ENCODE measurements at regions not wholly inside any gene's neighbourhood (a gene's known extent, or its start where the extent isn't known, plus 50 kb on each side); places are given as distances from the start of the nearest gene placed in this dataset.

GRCh38 chr18:34128436-34128835 lies 96.3 kb downstream of the NOL4 start:
- Mint-ChIP-seq H3K4me3 (no peak overlapping the region), H3K36me3 (no peaks in the 10 kb centered on the region), H3K27me3 (ENCODE audit: low read depth) (no peaks in the 10 kb centered on the region), H3K9me3 (no peaks in the 10 kb centered on the region), H3K27ac (no peak overlapping the region), H3K4me1 (no peaks in the 10 kb centered on the region)
- ATAC-seq (no peak), DNase-seq (ENCODE audit: low spot score) (no peak)
- POLR2A ChIA-PET, result no interaction called here
- TF ChIP-seq ZNF416 (CRISPR knock-in tag; IDR thresholded peaks at IDR 0.05) (no peak), ZNF512 (CRISPR knock-in tag; IDR thresholded peaks at IDR 0.05; ENCODE audit: borderline replicate concordance) (no peak), E2F1 (CRISPR knock-in tag; IDR thresholded peaks at IDR 0.05) (no peak), ZBTB43 (CRISPR knock-in tag; IDR thresholded peaks at IDR 0.05) (no peak), CREB1 (CRISPR knock-in tag; IDR thresholded peaks at IDR 0.05) (no peak), RORB (CRISPR knock-in tag; IDR thresholded peaks at IDR 0.05) (no peak), FOXK1 (CRISPR knock-in tag; IDR thresholded peaks at IDR 0.05) (no peak), PRRX2 (CRISPR knock-in tag; IDR thresholded peaks at IDR 0.05) (no peak), RELA (CRISPR knock-in tag; IDR thresholded peaks at IDR 0.05; ENCODE audit: borderline replicate concordance) (no peak), ELF4 (CRISPR knock-in tag; IDR thresholded peaks at IDR 0.05; ENCODE audit: low read depth) (no peak)
- TF ChIP-seq, protein P1, sequence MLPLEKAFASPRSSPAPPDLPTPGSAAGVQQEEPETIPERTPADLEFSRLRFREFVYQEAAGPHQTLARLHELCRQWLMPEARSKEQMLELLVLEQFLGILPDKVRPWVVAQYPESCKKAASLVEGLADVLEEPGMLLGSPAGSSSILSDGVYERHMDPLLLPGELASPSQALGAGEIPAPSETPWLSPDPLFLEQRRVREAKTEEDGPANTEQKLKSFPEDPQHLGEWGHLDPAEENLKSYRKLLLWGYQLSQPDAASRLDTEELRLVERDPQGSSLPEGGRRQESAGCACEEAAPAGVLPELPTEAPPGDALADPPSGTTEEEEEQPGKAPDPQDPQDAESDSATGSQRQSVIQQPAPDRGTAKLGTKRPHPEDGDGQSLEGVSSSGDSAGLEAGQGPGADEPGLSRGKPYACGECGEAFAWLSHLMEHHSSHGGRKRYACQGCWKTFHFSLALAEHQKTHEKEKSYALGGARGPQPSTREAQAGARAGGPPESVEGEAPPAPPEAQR (CRISPR knock-in tag; IDR thresholded peaks at IDR 0.05), result no peak
- TF ChIP-seq, protein P2, sequence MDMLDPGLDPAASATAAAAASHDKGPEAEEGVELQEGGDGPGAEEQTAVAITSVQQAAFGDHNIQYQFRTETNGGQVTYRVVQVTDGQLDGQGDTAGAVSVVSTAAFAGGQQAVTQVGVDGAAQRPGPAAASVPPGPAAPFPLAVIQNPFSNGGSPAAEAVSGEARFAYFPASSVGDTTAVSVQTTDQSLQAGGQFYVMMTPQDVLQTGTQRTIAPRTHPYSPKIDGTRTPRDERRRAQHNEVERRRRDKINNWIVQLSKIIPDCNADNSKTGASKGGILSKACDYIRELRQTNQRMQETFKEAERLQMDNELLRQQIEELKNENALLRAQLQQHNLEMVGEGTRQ (CRISPR knock-in tag; IDR thresholded peaks at IDR 0.05), result no peak
- TF ChIP-seq, protein P3, sequence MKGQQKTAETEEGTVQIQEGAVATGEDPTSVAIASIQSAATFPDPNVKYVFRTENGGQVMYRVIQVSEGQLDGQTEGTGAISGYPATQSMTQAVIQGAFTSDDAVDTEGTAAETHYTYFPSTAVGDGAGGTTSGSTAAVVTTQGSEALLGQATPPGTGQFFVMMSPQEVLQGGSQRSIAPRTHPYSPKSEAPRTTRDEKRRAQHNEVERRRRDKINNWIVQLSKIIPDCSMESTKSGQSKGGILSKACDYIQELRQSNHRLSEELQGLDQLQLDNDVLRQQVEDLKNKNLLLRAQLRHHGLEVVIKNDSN (CRISPR knock-in tag; IDR thresholded peaks at IDR 0.05), result no peak
- TF ChIP-seq, protein P4, sequence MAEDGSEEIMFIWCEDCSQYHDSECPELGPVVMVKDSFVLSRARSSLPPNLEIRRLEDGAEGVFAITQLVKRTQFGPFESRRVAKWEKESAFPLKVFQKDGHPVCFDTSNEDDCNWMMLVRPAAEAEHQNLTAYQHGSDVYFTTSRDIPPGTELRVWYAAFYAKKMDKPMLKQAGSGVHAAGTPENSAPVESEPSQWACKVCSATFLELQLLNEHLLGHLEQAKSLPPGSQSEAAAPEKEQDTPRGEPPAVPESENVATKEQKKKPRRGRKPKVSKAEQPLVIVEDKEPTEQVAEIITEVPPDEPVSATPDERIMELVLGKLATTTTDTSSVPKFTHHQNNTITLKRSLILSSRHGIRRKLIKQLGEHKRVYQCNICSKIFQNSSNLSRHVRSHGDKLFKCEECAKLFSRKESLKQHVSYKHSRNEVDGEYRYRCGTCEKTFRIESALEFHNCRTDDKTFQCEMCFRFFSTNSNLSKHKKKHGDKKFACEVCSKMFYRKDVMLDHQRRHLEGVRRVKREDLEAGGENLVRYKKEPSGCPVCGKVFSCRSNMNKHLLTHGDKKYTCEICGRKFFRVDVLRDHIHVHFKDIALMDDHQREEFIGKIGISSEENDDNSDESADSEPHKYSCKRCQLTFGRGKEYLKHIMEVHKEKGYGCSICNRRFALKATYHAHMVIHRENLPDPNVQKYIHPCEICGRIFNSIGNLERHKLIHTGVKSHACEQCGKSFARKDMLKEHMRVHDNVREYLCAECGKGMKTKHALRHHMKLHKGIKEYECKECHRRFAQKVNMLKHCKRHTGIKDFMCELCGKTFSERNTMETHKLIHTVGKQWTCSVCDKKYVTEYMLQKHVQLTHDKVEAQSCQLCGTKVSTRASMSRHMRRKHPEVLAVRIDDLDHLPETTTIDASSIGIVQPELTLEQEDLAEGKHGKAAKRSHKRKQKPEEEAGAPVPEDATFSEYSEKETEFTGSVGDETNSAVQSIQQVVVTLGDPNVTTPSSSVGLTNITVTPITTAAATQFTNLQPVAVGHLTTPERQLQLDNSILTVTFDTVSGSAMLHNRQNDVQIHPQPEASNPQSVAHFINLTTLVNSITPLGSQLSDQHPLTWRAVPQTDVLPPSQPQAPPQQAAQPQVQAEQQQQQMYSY (CRISPR knock-in tag; IDR thresholded peaks at IDR 0.05), result no peak
- TF ChIP-seq, protein P5, sequence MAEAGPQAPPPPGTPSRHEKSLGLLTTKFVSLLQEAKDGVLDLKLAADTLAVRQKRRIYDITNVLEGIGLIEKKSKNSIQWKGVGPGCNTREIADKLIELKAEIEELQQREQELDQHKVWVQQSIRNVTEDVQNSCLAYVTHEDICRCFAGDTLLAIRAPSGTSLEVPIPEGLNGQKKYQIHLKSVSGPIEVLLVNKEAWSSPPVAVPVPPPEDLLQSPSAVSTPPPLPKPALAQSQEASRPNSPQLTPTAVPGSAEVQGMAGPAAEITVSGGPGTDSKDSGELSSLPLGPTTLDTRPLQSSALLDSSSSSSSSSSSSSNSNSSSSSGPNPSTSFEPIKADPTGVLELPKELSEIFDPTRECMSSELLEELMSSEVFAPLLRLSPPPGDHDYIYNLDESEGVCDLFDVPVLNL (CRISPR knock-in tag; IDR thresholded peaks at IDR 0.05; ENCODE audit: borderline replicate concordance, low read depth), result no peak
- CTCF ChIA-PET, result no interaction called here

Data from WTC11 (cell line).